Fibroblast of lung (primary cell): ENCODE measurements at regions not wholly inside any gene's neighbourhood (a gene's known extent, or its start where the extent isn't known, plus 50 kb on each side); places are given as distances from the start of the nearest gene placed in this dataset.

ENCODE experiments used
- EZH2 ChIP-seq: IDR thresholded peaks from 2 replicates; pipeline ENCODE4 v1.5.1; 2012; ENCODE audit warnings: low read length, control low read depth, mild to moderate bottlenecking; ENCODE audit errors: missing control alignments
- TF ChIP-seq, protein P1 (sequence below), 2 donors: IDR thresholded peaks in 1 of 2; conservative IDR thresholded peaks in 1 of 2; 1 replicate in 1 of 2; 2 replicates in 1 of 2; pipeline ENCODE4 v1.5.1; 2011 to 2012; ENCODE audit warnings: low read length in 2 of 2, control low read depth in 1 of 2, inconsistent platforms in 1 of 2, low read depth in 1 of 2, mild to moderate bottlenecking in 1 of 2

DNA sequence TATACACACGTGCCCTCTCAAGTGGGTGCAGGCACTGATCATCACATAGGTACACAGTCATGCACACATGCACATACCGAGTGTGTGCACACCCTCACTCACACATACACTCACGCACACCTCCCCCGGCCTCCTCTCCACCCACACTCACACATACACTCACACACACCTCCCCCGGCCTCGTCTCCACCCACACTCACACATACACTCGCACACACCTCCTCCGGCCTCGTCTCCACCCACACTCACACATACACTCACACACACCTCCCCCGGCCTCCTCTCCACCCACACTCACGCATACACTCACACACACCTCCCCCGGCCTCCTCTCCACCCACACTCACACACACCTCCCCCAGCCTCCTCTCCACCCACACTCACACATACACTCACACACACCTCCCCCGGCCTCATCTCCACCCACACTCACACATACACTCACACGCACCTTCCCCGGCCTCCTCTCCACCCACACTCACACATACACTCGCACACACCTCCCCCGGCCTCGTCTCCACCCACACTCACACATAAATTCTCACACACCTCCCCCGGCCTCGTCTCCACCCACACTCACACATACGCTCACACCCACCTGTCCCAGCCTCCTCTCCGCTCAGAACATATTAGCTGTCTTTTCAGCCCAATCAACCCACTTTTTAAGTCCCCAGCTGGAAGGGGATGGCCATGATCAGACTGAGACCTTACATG is 105.2 kb upstream of the VSTM2B start:
- TF ChIP-seq, protein P1, sequence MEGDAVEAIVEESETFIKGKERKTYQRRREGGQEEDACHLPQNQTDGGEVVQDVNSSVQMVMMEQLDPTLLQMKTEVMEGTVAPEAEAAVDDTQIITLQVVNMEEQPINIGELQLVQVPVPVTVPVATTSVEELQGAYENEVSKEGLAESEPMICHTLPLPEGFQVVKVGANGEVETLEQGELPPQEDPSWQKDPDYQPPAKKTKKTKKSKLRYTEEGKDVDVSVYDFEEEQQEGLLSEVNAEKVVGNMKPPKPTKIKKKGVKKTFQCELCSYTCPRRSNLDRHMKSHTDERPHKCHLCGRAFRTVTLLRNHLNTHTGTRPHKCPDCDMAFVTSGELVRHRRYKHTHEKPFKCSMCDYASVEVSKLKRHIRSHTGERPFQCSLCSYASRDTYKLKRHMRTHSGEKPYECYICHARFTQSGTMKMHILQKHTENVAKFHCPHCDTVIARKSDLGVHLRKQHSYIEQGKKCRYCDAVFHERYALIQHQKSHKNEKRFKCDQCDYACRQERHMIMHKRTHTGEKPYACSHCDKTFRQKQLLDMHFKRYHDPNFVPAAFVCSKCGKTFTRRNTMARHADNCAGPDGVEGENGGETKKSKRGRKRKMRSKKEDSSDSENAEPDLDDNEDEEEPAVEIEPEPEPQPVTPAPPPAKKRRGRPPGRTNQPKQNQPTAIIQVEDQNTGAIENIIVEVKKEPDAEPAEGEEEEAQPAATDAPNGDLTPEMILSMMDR (conservative IDR thresholded peaks at IDR 0.05 in 1 of 2, IDR thresholded peaks at IDR 0.05 in 1 of 2; ENCODE audit: low read depth in 1 of 2, low read length in 2 of 2), result no peak
- no peak for TF ChIP-seq EZH2
